Mesenchymal stem cell (in vitro differentiated cells and primary cell): ENCODE measurements at regions not wholly inside any gene's neighbourhood (a gene's known extent, or its start where the extent isn't known, plus 50 kb on each side); places are given as distances from the start of the nearest gene placed in this dataset.
"Not testable (repeated sequence)": the region's sequence is repeated elsewhere in the genome, so short reads cannot be mapped to it uniquely, and the experiment has no call there.

Experiments used
- DNase-seq: peaks from one replicate; pipeline ENCODE4 v3.0.0-alpha.2; 2013
- H2AFZ ChIP-seq: one replicate; pipeline ENCODE4 v1.6.1; 2013; ENCODE audit warnings: low read depth, mild to moderate bottlenecking, control low read depth, inconsistent platforms, low read length, moderate library complexity
- H2AK5ac ChIP-seq: 2 replicates; pipeline ENCODE4 v1.6.1; 2013; ENCODE audit warnings: low read length, moderate library complexity, mild to moderate bottlenecking, inconsistent platforms; ENCODE audit not compliant: severe bottlenecking
- H2BK120ac ChIP-seq: one replicate; pipeline ENCODE4 v1.6.1; 2013; ENCODE audit warnings: low read depth, mild to moderate bottlenecking, inconsistent platforms, low read length, moderate library complexity
- H2BK12ac ChIP-seq, 2 experiments: one replicate each; pipeline ENCODE4 v1.6.1; 2013; ENCODE audit warnings: inconsistent platforms in 2 of 2, low read length in 2 of 2, mild to moderate bottlenecking in 2 of 2, moderate library complexity in 2 of 2, control low read depth in 1 of 2
- H2BK15ac ChIP-seq: one replicate; pipeline ENCODE4 v1.6.1; 2013; ENCODE audit warnings: mild to moderate bottlenecking, low read depth, inconsistent platforms; ENCODE audit not compliant: poor library complexity, severe bottlenecking
- H2BK5ac ChIP-seq: 2 replicates; pipeline ENCODE4 v1.6.1; 2013; ENCODE audit warnings: low read depth, mild to moderate bottlenecking, low read length, control low read depth, inconsistent platforms; ENCODE audit not compliant: poor library complexity, severe bottlenecking
- H3K14ac ChIP-seq, 2 experiments: one replicate each; pipeline ENCODE4 v1.6.1; 2013; ENCODE audit warnings: inconsistent platforms in 2 of 2, low read length in 2 of 2, control low read depth in 1 of 2, mild to moderate bottlenecking in 1 of 2, moderate library complexity in 1 of 2
- H3K18ac ChIP-seq, 2 experiments: one replicate each; pipeline ENCODE4 v1.6.1; 2013; ENCODE audit warnings: inconsistent platforms in 2 of 2, low read length in 2 of 2, control low read depth in 1 of 2, low read depth in 1 of 2, mild to moderate bottlenecking in 1 of 2
- H3K23ac ChIP-seq, 2 experiments: one replicate each; pipeline ENCODE4 v1.6.1; 2013; ENCODE audit warnings: inconsistent platforms in 2 of 2, low read length in 2 of 2, mild to moderate bottlenecking in 2 of 2, moderate library complexity in 2 of 2, control low read depth in 1 of 2
- H3K27ac ChIP-seq: 2 replicates; pipeline ENCODE4 v1.5.1; 2013; ENCODE audit warnings: mild to moderate bottlenecking, moderate library complexity, low read length, control low read depth, inconsistent platforms; ENCODE audit not compliant: poor library complexity, severe bottlenecking
- H3K27me3 ChIP-seq, 2 experiments: 2 replicates each; pipeline versions ENCODE4 v1.6.1 to v1.7.0; 2013; ENCODE audit warnings: low read length in 2 of 2, mild to moderate bottlenecking in 2 of 2, moderate library complexity in 2 of 2, control low read depth in 1 of 2, inconsistent platforms in 1 of 2; ENCODE audit not compliant: control insufficient read depth in 1 of 2, insufficient read depth in 1 of 2
- H3K36me3 ChIP-seq, 2 experiments: 2 replicates each; pipeline versions ENCODE4 v1.6.1 to v1.7.0; 2013; ENCODE audit warnings: low read length in 2 of 2, control low read depth in 1 of 2, inconsistent platforms in 1 of 2, low read depth in 1 of 2, mild to moderate bottlenecking in 1 of 2; ENCODE audit not compliant: insufficient read depth in 2 of 2, control insufficient read depth in 1 of 2
- H3K4ac ChIP-seq, 2 experiments: one replicate each; pipeline ENCODE4 v1.6.1; 2013; ENCODE audit warnings: inconsistent platforms in 2 of 2, low read length in 2 of 2, mild to moderate bottlenecking in 2 of 2, moderate library complexity in 2 of 2, control low read depth in 1 of 2, low read depth in 1 of 2
- H3K4me1 ChIP-seq: 2 replicates; pipeline ENCODE4 v1.6.1; 2013; ENCODE audit warnings: low read depth, low read length, control low read depth; ENCODE audit not compliant: control insufficient read depth, insufficient read depth
- H3K4me2 ChIP-seq: 2 replicates; pipeline ENCODE4 v1.6.1; 2013; ENCODE audit warnings: low read length, mild to moderate bottlenecking, inconsistent platforms; ENCODE audit not compliant: poor library complexity, severe bottlenecking
- H3K4me3 ChIP-seq, 2 experiments: 2 replicates each; pipeline versions ENCODE4 v1.5.1 to v1.7.0; 2013; ENCODE audit warnings: low read length in 2 of 2, mild to moderate bottlenecking in 2 of 2, control low read depth in 1 of 2, low read depth in 1 of 2; ENCODE audit not compliant: insufficient read depth in 1 of 2
- H3K79me1 ChIP-seq: replicated peaks from 2 replicates; pipeline ENCODE4 v1.6.1; 2013; ENCODE audit warnings: mild to moderate bottlenecking, control low read depth, low read length, inconsistent platforms; ENCODE audit not compliant: poor library complexity, severe bottlenecking
- H3K9ac ChIP-seq: 2 replicates; pipeline ENCODE4 v1.7.0; 2013; ENCODE audit warnings: mild to moderate bottlenecking, low read length, moderate library complexity
- H3K9me3 ChIP-seq: 2 replicates; pipeline ENCODE4 v1.7.0; 2013; ENCODE audit warnings: mild to moderate bottlenecking, low read length; ENCODE audit not compliant: control insufficient read depth
- H4K8ac ChIP-seq: one replicate; pipeline ENCODE4 v1.6.1; 2013; ENCODE audit warnings: inconsistent platforms, mild to moderate bottlenecking, low read length, moderate library complexity
- H4K91ac ChIP-seq: one replicate; pipeline ENCODE4 v1.6.1; 2013; ENCODE audit warnings: mild to moderate bottlenecking, low read length, inconsistent platforms
- WGBS: methylation state at CpG from one replicate; pipeline ENCODE4 v1.1.7; 2013; ENCODE audit warnings: mixed read lengths; 5-methylcytosine and 5-hydroxymethylcytosine counted together

- not testable (repeated sequence) for H3K27ac ChIP-seq, H4K8ac ChIP-seq, H3K9ac ChIP-seq, H3K9me3 ChIP-seq, DNase-seq, H3K4me1 ChIP-seq, H2BK15ac ChIP-seq, H2BK120ac ChIP-seq, H2AK5ac ChIP-seq, H3K4ac ChIP-seq, H2AFZ ChIP-seq, H3K79me1 ChIP-seq, H3K36me3 ChIP-seq, H3K14ac ChIP-seq, H3K23ac ChIP-seq, H2BK5ac ChIP-seq, H3K4me2 ChIP-seq, H3K4me3 ChIP-seq, H3K18ac ChIP-seq, H2BK12ac ChIP-seq
- peak overlapping the region; percentile 29 for H4K91ac ChIP-seq
- H3K27me3 ChIP-seq: peaks cover 9 to 22% of the 10 kb centered on the region in 2 experiments
- WGBS: 76% methylated on average over 14 of the region's 14 CpGs
Measured at GRCh38 chr15:70367913-70368705, 270.4 kb upstream of the TLE3 start.

GRCh38 chr15:70364023-70364422 is 266.3 kb upstream of the TLE3 start:
- not testable (repeated sequence) for H2AFZ ChIP-seq, H3K18ac ChIP-seq, H3K9me3 ChIP-seq, H3K23ac ChIP-seq, H3K27ac ChIP-seq, H2AK5ac ChIP-seq, H3K4me3 ChIP-seq, H3K36me3 ChIP-seq, H2BK15ac ChIP-seq, H4K8ac ChIP-seq, H2BK5ac ChIP-seq, H3K4me2 ChIP-seq, H3K4me1 ChIP-seq, H3K14ac ChIP-seq, H2BK12ac ChIP-seq, H3K9ac ChIP-seq, H3K79me1 ChIP-seq, DNase-seq, H4K91ac ChIP-seq, H2BK120ac ChIP-seq, H3K4ac ChIP-seq
- WGBS: 85% methylated on average over 3 of the region's 4 CpGs
- H3K27me3 ChIP-seq: peaks cover 17 to 34% of the 10 kb centered on the region in 2 experiments

GRCh38 chr15:70362886-70363285 is 265.2 kb upstream of the TLE3 start:
- H3K4ac ChIP-seq: peak overlapping the region in 1 of 2 experiments; percentile 31
- H3K9me3 ChIP-seq: peaks cover 6% of the 10 kb centered on the region
- no peak overlapping the region for H4K91ac ChIP-seq
- no peak overlapping the region for H3K9ac ChIP-seq
- H3K27ac ChIP-seq: no peak overlapping the region
- WGBS: 47% methylated on average over 6 of the region's 6 CpGs
- H3K79me1 ChIP-seq: no peaks in the 10 kb centered on the region
- no peak overlapping the region for H3K4me3 ChIP-seq
- H3K4me1 ChIP-seq: no peaks in the 10 kb centered on the region
- H2BK15ac ChIP-seq: no peak overlapping the region
- no peak overlapping the region for H2AFZ ChIP-seq
- no peak overlapping the region for H3K23ac ChIP-seq
- peak; percentile 55 for DNase-seq
- no peak overlapping the region for H3K4me2 ChIP-seq
- H3K36me3 ChIP-seq: no peaks in the 10 kb centered on the region
- H2BK120ac ChIP-seq: no peak overlapping the region
- no peak overlapping the region for H4K8ac ChIP-seq
- H3K27me3 ChIP-seq: peaks cover 17 to 30% of the 10 kb centered on the region in 2 experiments
- no peak overlapping the region for H2BK5ac ChIP-seq
- no peak overlapping the region for H2AK5ac ChIP-seq
- no peak overlapping the region for H3K18ac ChIP-seq
- H2BK12ac ChIP-seq: no peak overlapping the region
- no peak overlapping the region for H3K14ac ChIP-seq

- no peak for DNase-seq
Measured at GRCh38 chr15:70362350-70362749, 264.6 kb upstream of the TLE3 start.

More at GRCh38 chr15:70362350-70362749, 264.6 kb upstream of the TLE3 start:
- Histone ChIP-seq H3K4me1 (no peaks in the 10 kb centered on the region), H2BK5ac (no peak overlapping the region), H4K8ac (peak overlapping the region; percentile 42), H2BK120ac (no peak overlapping the region), H3K4ac (peak overlapping the region in 1 of 2 experiments; percentile 31), H3K9ac (no peak overlapping the region), H3K23ac (no peak overlapping the region), H3K4me2 (no peak overlapping the region), H3K18ac (no peak overlapping the region), H3K27ac (no peak overlapping the region), H2BK12ac (no peak overlapping the region), H2BK15ac (no peak overlapping the region), H2AK5ac (no peak overlapping the region), H3K36me3 (no peaks in the 10 kb centered on the region), H3K4me3 (no peak overlapping the region), H3K79me1 (no peaks in the 10 kb centered on the region), H3K27me3 (peaks cover 17 to 25% of the 10 kb centered on the region in 2 experiments), H3K14ac (no peak overlapping the region), H2AFZ (no peak overlapping the region), H4K91ac (no peak overlapping the region), H3K9me3 (peaks cover 6% of the 10 kb centered on the region)
- WGBS: 71% methylated on average over 3 of the region's 3 CpGs
